Transverse colon (tissue), 4 donors: ENCODE measurements at regions not wholly inside any gene's neighbourhood (a gene's known extent, or its start where the extent isn't known, plus 50 kb on each side); places are given as distances from the start of the nearest gene placed in this dataset.

ENCODE experiments used
- DNase-seq: peaks from one replicate; pipeline ENCODE4 v3.0.0-alpha.2; 2019
- H3K27ac ChIP-seq, 4 donors: fragments of 200-600 bp; sonication (generic); 2 replicates each; pipeline ENCODE4 v1.5.1; 2016 to 2018; ENCODE audit warnings: inconsistent platforms in 4 of 4
- H3K27me3 ChIP-seq: fragments of 200-600 bp; sonication (generic); 2 replicates; pipeline ENCODE4 v1.5.1; 2017; ENCODE audit warnings: inconsistent platforms
- H3K36me3 ChIP-seq, 4 donors: fragments of 200-600 bp; sonication (generic); 2 replicates each; pipeline ENCODE4 v1.5.1; 2017 to 2019; ENCODE audit warnings: inconsistent platforms in 4 of 4
- H3K4me1 ChIP-seq, 4 donors: fragments of 200-600 bp; sonication (generic); 2 replicates each; pipeline ENCODE4 v1.5.1; 2017 to 2020; ENCODE audit warnings: inconsistent platforms in 4 of 4
- H3K4me3 ChIP-seq, 4 donors: fragments of 200-600 bp; sonication (generic); 1 replicate in 1 of 4; 2 replicates in 3 of 4; pipeline versions ENCODE4 v1.5.1 to v1.6.1; 2017 to 2019; ENCODE audit warnings: inconsistent platforms in 4 of 4
- H3K9me3 ChIP-seq, 2 donors: fragments of 200-600 bp; sonication (generic); 2 replicates each; pipeline ENCODE4 v1.5.1; 2017 to 2019; ENCODE audit warnings: inconsistent platforms in 2 of 2
- EP300 ChIP-seq: sonication (generic); formaldehyde crosslinking; IDR thresholded peaks from one replicate; pipeline ENCODE4 v1.6.1; 2017; ENCODE audit warnings: antibody characterized with exemption, low read depth
- POLR2A ChIP-seq: fragments of 450-650 bp; IDR thresholded peaks from one replicate; pipeline ENCODE4 v1.6.1; 2016; ENCODE audit warnings: antibody characterized with exemption, mild to moderate bottlenecking, moderate library complexity
- POLR2AphosphoS5 ChIP-seq, 3 donors: sonication (generic); formaldehyde crosslinking; IDR thresholded peaks; one replicate each; pipeline ENCODE4 v1.6.1; 2016; ENCODE audit warnings: antibody characterized with exemption in 3 of 3
- WGBS, 2 donors: methylation state at CpG; one replicate each; pipeline ENCODE4 v1.1.5; 2018; ENCODE audit warnings: low coverage in 1 of 2; 5-methylcytosine and 5-hydroxymethylcytosine counted together
- in situ Hi-C, 4 donors: fragments of 200-750 bp; cut with MboI; loops; one replicate each; pipeline versions ENCODE4 v1.15.0 to v1.15.1; 2017; ENCODE audit warnings: low sequenced_read_pairs in 3 of 4, low pct_ligation_motif_present in 1 of 4, low pct_unique_long_range_greater_than_20kb in 1 of 4
- intact Hi-C: fragments of 100-400 bp; cut with DNase I; formaldehyde crosslinking; loops from one replicate; pipeline ENCODE4 v1.15.1; 2023; ENCODE audit warnings: low total_unique reads
- TF ChIP-seq, protein P1 (sequence below), 5 experiments: fragments of 200-600 bp in 3 of 5; fragments of 450-650 bp in 2 of 5; sonication (generic) in 3 of 5; IDR thresholded peaks; 1 replicate in 2 of 5; 2 replicates in 3 of 5; pipeline ENCODE4 v1.5.1; 2016 to 2017; ENCODE audit warnings: antibody characterized with exemption in 5 of 5, inconsistent platforms in 3 of 5, mild to moderate bottlenecking in 2 of 5, moderate library complexity in 1 of 5

- WGBS, 2 donors = 0 to 36% methylated on average over 1 of the region's 1 CpG
- intact Hi-C loops = no loop called here
- no peaks in the 10 kb centered on the region for H3K36me3 ChIP-seq
- no peak overlapping the region for H3K4me3 ChIP-seq
- TF ChIP-seq EP300 (no peak), POLR2AphosphoS5 (IDR thresholded peaks at IDR 0.05) (no peak), POLR2A (no peak)
- TF ChIP-seq, protein P1, sequence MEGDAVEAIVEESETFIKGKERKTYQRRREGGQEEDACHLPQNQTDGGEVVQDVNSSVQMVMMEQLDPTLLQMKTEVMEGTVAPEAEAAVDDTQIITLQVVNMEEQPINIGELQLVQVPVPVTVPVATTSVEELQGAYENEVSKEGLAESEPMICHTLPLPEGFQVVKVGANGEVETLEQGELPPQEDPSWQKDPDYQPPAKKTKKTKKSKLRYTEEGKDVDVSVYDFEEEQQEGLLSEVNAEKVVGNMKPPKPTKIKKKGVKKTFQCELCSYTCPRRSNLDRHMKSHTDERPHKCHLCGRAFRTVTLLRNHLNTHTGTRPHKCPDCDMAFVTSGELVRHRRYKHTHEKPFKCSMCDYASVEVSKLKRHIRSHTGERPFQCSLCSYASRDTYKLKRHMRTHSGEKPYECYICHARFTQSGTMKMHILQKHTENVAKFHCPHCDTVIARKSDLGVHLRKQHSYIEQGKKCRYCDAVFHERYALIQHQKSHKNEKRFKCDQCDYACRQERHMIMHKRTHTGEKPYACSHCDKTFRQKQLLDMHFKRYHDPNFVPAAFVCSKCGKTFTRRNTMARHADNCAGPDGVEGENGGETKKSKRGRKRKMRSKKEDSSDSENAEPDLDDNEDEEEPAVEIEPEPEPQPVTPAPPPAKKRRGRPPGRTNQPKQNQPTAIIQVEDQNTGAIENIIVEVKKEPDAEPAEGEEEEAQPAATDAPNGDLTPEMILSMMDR (IDR thresholded peaks at IDR 0.05) = no peak
- H3K27ac ChIP-seq = no peak overlapping the region
- DNase-seq = no peak
- no peaks in the 10 kb centered on the region for H3K27me3 ChIP-seq
- peaks cover 0 to 13% (median 6%) of the 10 kb centered on the region in 4 donors for H3K4me1 ChIP-seq
- H3K9me3 ChIP-seq = no peaks in the 10 kb centered on the region
- in situ Hi-C loops = no loop called here
These were observed 378.5 kb downstream of the MDFIC start for GRCh38 chr7:115300231-115300870.

DNA sequence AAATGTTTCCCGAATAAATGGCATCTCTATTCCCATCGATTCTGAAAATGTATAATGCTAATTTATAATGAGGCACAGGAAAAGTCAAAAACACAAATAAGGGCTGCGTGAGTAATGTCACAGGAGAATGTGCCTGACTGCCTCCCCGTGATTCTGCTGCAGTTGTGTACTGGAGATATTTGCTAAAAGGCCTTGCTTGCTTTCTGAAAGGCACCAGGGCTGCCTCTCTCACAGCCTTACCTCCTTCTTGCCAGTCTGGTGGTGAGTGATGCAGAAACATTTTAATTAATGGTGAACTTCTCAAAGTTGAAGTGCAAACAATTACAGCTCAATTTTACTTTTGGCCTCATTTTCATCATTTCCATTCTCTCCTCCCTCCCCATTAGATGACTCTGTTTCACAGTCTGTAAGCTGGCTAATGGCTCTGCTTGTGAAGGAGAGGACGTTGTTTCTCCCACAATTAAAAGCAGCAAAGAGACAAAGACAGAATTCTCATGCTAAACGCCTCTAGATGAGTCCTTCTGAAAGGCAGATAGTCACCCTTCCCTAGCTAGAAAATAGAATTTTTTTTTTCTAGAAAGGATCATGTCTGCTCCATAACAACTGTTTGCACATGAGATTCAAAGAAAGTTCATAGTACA is 377.6 kb downstream of the MDFIC start:
- 64 to 68% methylated on average over 6 of the region's 6 CpGs for WGBS, 2 donors
- no peak for DNase-seq
- intact Hi-C loops (no loop called here), in situ Hi-C loops (no loop called here)
- no peaks in the 10 kb centered on the region for H3K27me3 ChIP-seq
- no peaks in the 10 kb centered on the region for H3K36me3 ChIP-seq
- H3K4me3 ChIP-seq = no peak overlapping the region
- H3K9me3 ChIP-seq = no peaks in the 10 kb centered on the region
- peaks cover 0 to 13% (median 6%) of the 10 kb centered on the region in 4 donors for H3K4me1 ChIP-seq
- TF ChIP-seq EP300 (no peak), POLR2AphosphoS5 (IDR thresholded peaks at IDR 0.05) (no peak), POLR2A (no peak)
- TF ChIP-seq, protein P1 (IDR thresholded peaks at IDR 0.05) = no peak
- no peak overlapping the region for H3K27ac ChIP-seq

DNA sequence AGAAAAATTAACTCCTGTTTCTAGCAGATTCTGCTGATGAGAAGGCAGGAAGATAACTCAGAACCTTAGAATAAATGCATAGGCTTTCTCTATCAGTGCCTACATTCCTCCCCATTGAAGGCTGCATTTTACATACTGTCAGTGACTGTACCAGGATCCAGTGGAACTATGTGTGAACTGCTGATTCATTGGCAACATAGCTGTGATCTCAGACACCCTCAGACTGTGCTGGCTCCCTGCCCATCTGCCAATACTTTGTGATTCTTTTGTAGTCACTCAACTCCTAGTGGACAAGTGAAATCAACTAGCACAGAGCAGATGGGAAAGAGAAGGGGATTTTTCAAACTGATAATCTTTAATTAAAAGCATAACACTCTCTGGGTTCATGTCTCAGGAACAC is 375.8 kb downstream of the MDFIC start:
- H3K27me3 ChIP-seq = no peaks in the 10 kb centered on the region
- TF ChIP-seq EP300 = no peak
- TF ChIP-seq, protein P1 (IDR thresholded peaks at IDR 0.05) = no peak
- no peak for TF ChIP-seq POLR2AphosphoS5 (IDR thresholded peaks at IDR 0.05)
- no peak for TF ChIP-seq POLR2A
- H3K9me3 ChIP-seq = no peaks in the 10 kb centered on the region
- intact Hi-C loops = no loop called here
- in situ Hi-C loops = no loop called here
- no peak overlapping the region for H3K4me3 ChIP-seq
- peak; percentile 9 for DNase-seq
- no peak overlapping the region for H3K27ac ChIP-seq
- peaks cover 0 to 13% (median 6%) of the 10 kb centered on the region in 4 donors for H3K4me1 ChIP-seq
- no peaks in the 10 kb centered on the region for H3K36me3 ChIP-seq

DNA sequence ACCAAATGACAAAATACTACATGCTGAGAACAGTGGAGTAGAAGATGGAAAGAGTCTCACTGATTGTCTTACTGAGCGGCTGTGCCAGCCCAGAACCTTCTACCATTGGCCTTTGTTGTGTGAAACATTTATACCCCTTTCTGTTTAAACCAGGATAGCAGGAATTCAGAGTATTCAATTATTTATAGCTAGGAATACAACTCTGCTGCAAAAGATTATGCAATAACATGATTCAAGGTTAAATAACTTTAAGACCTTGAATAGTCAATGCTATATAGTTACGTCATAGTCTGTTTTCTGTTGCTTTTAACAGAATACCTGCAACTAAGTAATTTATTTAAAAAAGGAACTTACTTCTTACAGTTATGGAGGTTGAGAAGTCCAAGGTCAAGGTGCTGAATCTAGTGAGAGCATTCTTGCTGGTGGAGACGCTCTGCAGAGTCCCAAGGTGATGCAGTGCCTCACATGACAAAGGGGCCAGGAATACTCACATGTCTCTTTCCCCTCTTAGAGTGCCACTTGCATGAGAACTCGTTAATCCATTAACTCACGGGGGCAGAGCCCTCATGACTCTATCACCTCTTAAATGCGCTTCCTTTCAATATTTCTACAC is 371.8 kb downstream of the MDFIC start:
- no peak for DNase-seq
- H3K27me3 ChIP-seq = no peaks in the 10 kb centered on the region
- no peaks in the 10 kb centered on the region for H3K4me1 ChIP-seq
- H3K9me3 ChIP-seq = no peaks in the 10 kb centered on the region
- in situ Hi-C loops = no loop called here
- WGBS, 2 donors = 63 to 80% methylated on average over 5 to 6 of the region's 6 CpGs
- no peak overlapping the region for H3K4me3 ChIP-seq
- no peak for TF ChIP-seq EP300
- H3K27ac ChIP-seq = no peak overlapping the region
- no peaks in the 10 kb centered on the region for H3K36me3 ChIP-seq
- intact Hi-C loops = no loop called here
